PC-9 (cell line): ENCODE measurements at regions not wholly inside any gene's neighbourhood (a gene's known extent, or its start where the extent isn't known, plus 50 kb on each side); places are given as distances from the start of the nearest gene placed in this dataset.

ENCODE experiments used
- BruUV-seq: library from RNA; stranded (reverse); fragments of 400-500 nt; replicated peaks from 2 replicates; lab custom pipeline; 2021; lab: Mats Ljungman, UMichigan
- CTCF ChIA-PET: fragments of 300-600 bp; sonication (Branson Sonifier 250); formaldehyde crosslinking; loops from one replicate; lab custom pipeline; 2022; ENCODE audit warnings: antibody characterized with exemption; lab: Charles Lee
- POLR2A ChIA-PET: fragments of 300-600 bp; sonication (Branson Sonifier 250); formaldehyde crosslinking; loops from one replicate; lab custom pipeline; 2022; ENCODE audit warnings: antibody characterized with exemption; ENCODE audit not compliant: unreplicated experiment; lab: Charles Lee
- DNase-seq, 2 experiments: peaks; one replicate each; pipeline versions ENCODE4 v3.0.0 to v3.0.0-alpha.2; 2015 to 2022; ENCODE audit warnings: mixed read lengths in 1 of 2
- H2AFZ ChIP-seq: fragments of 200-600 bp; sonication (generic); 2 replicates; pipeline ENCODE4 v1.8.1; 2017; ENCODE audit warnings: antibody characterized with exemption
- H3F3A ChIP-seq: fragments of 200-600 bp; sonication (generic); 2 replicates; pipeline ENCODE4 v1.8.1; 2017; ENCODE audit warnings: antibody characterized with exemption, mild to moderate bottlenecking, low read depth; ENCODE audit not compliant: insufficient read depth
- H3K27ac ChIP-seq: fragments of 200-600 bp; sonication (generic); 2 replicates; pipeline ENCODE4 v1.6.1; 2016; ENCODE audit warnings: mixed run types
- H3K27me3 ChIP-seq: fragments of 200-600 bp; sonication (generic); 2 replicates; pipeline ENCODE4 v1.6.1; 2016; ENCODE audit warnings: low read depth, mixed run types; ENCODE audit not compliant: insufficient read depth
- H3K36me3 ChIP-seq: fragments of 200-600 bp; sonication (generic); 2 replicates; pipeline ENCODE4 v1.6.1; 2016; ENCODE audit warnings: low read depth, mixed run types
- H3K4me1 ChIP-seq: fragments of 200-600 bp; sonication (generic); replicated peaks from 2 replicates; pipeline ENCODE4 v1.6.1; 2016; ENCODE audit warnings: mixed run types; ENCODE audit not compliant: insufficient read depth
- H3K4me2 ChIP-seq: fragments of 200-600 bp; sonication (generic); 2 replicates; pipeline ENCODE4 v1.6.1; 2017; ENCODE audit warnings: mixed run types
- H3K4me3 ChIP-seq: fragments of 200-600 bp; sonication (generic); 2 replicates; pipeline ENCODE4 v1.6.1; 2016; ENCODE audit warnings: mixed run types
- H3K79me2 ChIP-seq: fragments of 200-600 bp; sonication (generic); 2 replicates; pipeline ENCODE4 v1.6.1; 2017; ENCODE audit warnings: low read depth, mixed run types
- H3K9me2 ChIP-seq: fragments of 200-600 bp; sonication (generic); 2 replicates; pipeline ENCODE4 v1.8.1; 2017; ENCODE audit warnings: mild to moderate bottlenecking; ENCODE audit not compliant: insufficient read depth
- H3K9me3 ChIP-seq: fragments of 200-600 bp; sonication (generic); 2 replicates; pipeline ENCODE4 v1.8.1; 2016; ENCODE audit warnings: low read depth; ENCODE audit not compliant: insufficient read depth
- H4K20me1 ChIP-seq: fragments of 200-600 bp; sonication (generic); 2 replicates; pipeline ENCODE4 v1.8.1; 2017; ENCODE audit not compliant: insufficient read depth
- EZH2 ChIP-seq: fragments of 200-600 bp; sonication (generic); IDR thresholded peaks from 2 replicates; pipeline ENCODE4 v1.8.0; 2017; ENCODE audit warnings: antibody characterized with exemption, low read depth
- intact Hi-C: fragments of 100-400 bp; cut with micrococcal nuclease; formaldehyde crosslinking; loops from one replicate; pipeline ENCODE4 v1.10.0; 2022; ENCODE audit not compliant: unreplicated experiment
- TF ChIP-seq, protein P1 (sequence below): fragments of 200-600 bp; sonication (generic); conservative IDR thresholded peaks from 2 replicates; pipeline ENCODE4 v1.6.1; 2017; ENCODE audit warnings: mixed run types, antibody characterized with exemption, mild to moderate bottlenecking, moderate library complexity

DNA sequence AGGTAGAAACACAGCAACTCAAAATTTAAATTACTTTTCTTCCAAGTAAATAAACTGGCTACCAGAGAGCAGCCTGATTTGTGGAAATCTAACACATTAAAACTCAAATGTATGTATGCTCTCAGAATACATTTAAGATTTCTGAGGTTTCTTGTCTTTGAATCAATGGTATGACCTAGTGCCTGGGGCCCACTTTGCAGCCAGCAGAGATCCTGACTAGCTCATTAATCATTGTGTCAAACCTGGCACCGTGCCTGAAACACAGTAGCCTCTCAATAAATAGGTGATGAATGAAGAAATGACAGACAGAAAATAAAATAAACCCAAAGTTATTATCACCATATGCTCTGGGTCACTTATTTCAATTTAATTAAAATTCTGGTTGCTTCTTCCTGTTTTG lies 176.2 kb upstream of the FAT3 start:
- Histone ChIP-seq H3K79me2 (no peaks in the 10 kb centered on the region), H3K27me3 (no peaks in the 10 kb centered on the region), H3K4me1 (peaks cover 8% of the 10 kb centered on the region; the same call in 1 of the 2 replicates), H3F3A (no peaks in the 10 kb centered on the region), H2AFZ (no peak overlapping the region), H3K9me3 (no peaks in the 10 kb centered on the region), H3K27ac (no peak overlapping the region), H3K4me3 (no peak overlapping the region), H3K4me2 (no peak overlapping the region), H3K36me3 (no peaks in the 10 kb centered on the region), H3K9me2 (no peaks in the 10 kb centered on the region), H4K20me1 (no peaks in the 10 kb centered on the region)
- DNase-seq = peak; percentile 70 to 71
- no TSS peak for BruUV-seq
- POLR2A ChIA-PET = no interaction called here
- intact Hi-C loops = no loop called here
- CTCF ChIA-PET = no interaction called here
- TF ChIP-seq, protein P1, sequence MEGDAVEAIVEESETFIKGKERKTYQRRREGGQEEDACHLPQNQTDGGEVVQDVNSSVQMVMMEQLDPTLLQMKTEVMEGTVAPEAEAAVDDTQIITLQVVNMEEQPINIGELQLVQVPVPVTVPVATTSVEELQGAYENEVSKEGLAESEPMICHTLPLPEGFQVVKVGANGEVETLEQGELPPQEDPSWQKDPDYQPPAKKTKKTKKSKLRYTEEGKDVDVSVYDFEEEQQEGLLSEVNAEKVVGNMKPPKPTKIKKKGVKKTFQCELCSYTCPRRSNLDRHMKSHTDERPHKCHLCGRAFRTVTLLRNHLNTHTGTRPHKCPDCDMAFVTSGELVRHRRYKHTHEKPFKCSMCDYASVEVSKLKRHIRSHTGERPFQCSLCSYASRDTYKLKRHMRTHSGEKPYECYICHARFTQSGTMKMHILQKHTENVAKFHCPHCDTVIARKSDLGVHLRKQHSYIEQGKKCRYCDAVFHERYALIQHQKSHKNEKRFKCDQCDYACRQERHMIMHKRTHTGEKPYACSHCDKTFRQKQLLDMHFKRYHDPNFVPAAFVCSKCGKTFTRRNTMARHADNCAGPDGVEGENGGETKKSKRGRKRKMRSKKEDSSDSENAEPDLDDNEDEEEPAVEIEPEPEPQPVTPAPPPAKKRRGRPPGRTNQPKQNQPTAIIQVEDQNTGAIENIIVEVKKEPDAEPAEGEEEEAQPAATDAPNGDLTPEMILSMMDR = no peak
- no peak for TF ChIP-seq EZH2

DNA sequence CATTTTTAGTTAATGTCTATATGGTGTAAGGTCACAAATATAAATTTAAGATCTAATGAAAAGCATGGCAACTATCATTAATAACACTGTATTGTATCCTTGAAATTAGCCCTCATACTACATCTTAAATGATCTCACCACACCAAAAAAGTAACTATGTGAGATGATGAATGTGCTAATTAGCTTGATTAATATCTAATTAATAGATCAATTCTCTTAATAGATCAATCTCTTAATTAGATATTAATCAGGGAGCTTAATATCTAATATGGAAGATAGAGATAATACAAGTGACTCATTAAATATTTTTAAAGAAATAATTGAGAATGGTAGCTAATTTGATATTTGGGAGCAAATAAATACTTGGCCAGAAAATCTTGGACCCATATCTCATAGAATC lies 178.5 kb upstream of the FAT3 start:
- Histone ChIP-seq H3K36me3 (no peaks in the 10 kb centered on the region), H3K9me2 (no peaks in the 10 kb centered on the region), H3K27me3 (no peaks in the 10 kb centered on the region), H3K27ac (no peak overlapping the region), H3F3A (no peaks in the 10 kb centered on the region), H2AFZ (no peak overlapping the region), H4K20me1 (no peaks in the 10 kb centered on the region), H3K79me2 (no peaks in the 10 kb centered on the region), H3K9me3 (no peaks in the 10 kb centered on the region), H3K4me3 (no peak overlapping the region), H3K4me1 (peaks cover 8% of the 10 kb centered on the region; the same call in 1 of the 2 replicates), H3K4me2 (no peak overlapping the region)
- ChIA-PET POLR2A (no interaction called here), CTCF (no interaction called here)
- intact Hi-C loops = no loop called here
- TF ChIP-seq, protein P1 = no peak
- no peak for TF ChIP-seq EZH2
- no TSS peak for BruUV-seq
- no peak for DNase-seq

DNA sequence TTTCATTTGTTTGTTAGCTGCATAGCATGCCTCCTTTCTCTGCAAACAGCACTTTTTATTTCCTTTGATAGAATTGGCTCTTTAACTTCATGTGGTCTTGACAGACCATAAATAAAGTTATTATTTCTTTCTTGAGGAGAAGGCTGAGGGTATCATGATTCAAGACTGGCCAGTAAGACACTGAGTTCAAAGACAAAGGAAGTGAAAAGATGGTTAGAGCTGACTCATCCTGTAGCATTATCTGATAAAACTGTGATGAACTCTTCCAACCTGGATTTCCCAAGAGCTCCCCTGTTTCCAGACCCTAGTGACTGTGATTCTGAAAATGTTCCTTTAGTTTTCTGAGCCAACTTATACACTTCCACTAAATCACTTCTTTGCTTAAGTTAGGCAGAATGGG lies 179.3 kb upstream of the FAT3 start:
- Histone ChIP-seq H3F3A (no peaks in the 10 kb centered on the region), H3K9me2 (no peaks in the 10 kb centered on the region), H2AFZ (no peak overlapping the region), H3K4me2 (no peak overlapping the region), H3K9me3 (no peaks in the 10 kb centered on the region), H3K27ac (no peak overlapping the region), H4K20me1 (no peaks in the 10 kb centered on the region), H3K36me3 (no peaks in the 10 kb centered on the region), H3K4me1 (peaks cover 4% of the 10 kb centered on the region; the same call in 1 of the 2 replicates), H3K27me3 (no peaks in the 10 kb centered on the region), H3K79me2 (no peaks in the 10 kb centered on the region), H3K4me3 (no peak overlapping the region)
- TF ChIP-seq, protein P1 = no peak
- TF ChIP-seq EZH2 = no peak
- intact Hi-C loops = no loop called here
- ChIA-PET POLR2A (no interaction called here), CTCF (no interaction called here)
- no peak for DNase-seq
- BruUV-seq = no TSS peak
